ENCODE measurements at regions not wholly inside any gene's neighbourhood (a gene's known extent, or its start where the extent isn't known, plus 50 kb on each side); places are given as distances from the start of the nearest gene placed in this dataset.
"Not testable (repeated sequence)": the region's sequence is repeated elsewhere in the genome, so short reads cannot be mapped to it uniquely, and the experiment has no call there.

- Histone ChIP-seq H3K79me2 (ENCODE audit: control insufficient read depth, insufficient read depth, low read length, unreplicated experiment) (no peaks in the 10 kb centered on the region), H3K36me3 (ENCODE audit: insufficient read depth, low read length) (no peaks in the 10 kb centered on the region), H3K4me1 (ENCODE audit: control insufficient read depth, insufficient read depth, low read length, unreplicated experiment) (no peaks in the 10 kb centered on the region), H3K27ac (ENCODE audit: low read depth, low read length) (no peak overlapping the region), H2AFZ (ENCODE audit: low read length, unreplicated experiment) (no peak overlapping the region), H3K4me3 (ENCODE audit: low read depth, low read length) (no peak overlapping the region), H3K27me3 (ENCODE audit: insufficient read depth, low read length) (no peaks in the 10 kb centered on the region)
Measured at GRCh38 chr17:27083408-27084185, 210.3 kb upstream of the WSB1 start.

GRCh38 chr17:27085517-27085916 is 208.4 kb upstream of the WSB1 start:
- Histone ChIP-seq H3K36me3 (ENCODE audit: insufficient read depth, low read length) (no peaks in the 10 kb centered on the region), H3K27ac (ENCODE audit: low read depth, low read length) (no peak overlapping the region), H3K79me2 (ENCODE audit: control insufficient read depth, insufficient read depth, low read length, unreplicated experiment) (no peaks in the 10 kb centered on the region), H3K4me1 (ENCODE audit: control insufficient read depth, insufficient read depth, low read length, unreplicated experiment) (no peaks in the 10 kb centered on the region), H3K4me3 (ENCODE audit: low read depth, low read length) (no peak overlapping the region), H3K27me3 (ENCODE audit: insufficient read depth, low read length) (no peaks in the 10 kb centered on the region), H2AFZ (ENCODE audit: low read length, unreplicated experiment) (no peak overlapping the region)

GRCh38 chr17:27086526-27086925 is 207.4 kb upstream of the WSB1 start:
- no peaks in the 10 kb centered on the region for H3K79me2 ChIP-seq (ENCODE audit: control insufficient read depth, insufficient read depth, low read length, unreplicated experiment)
- no peaks in the 10 kb centered on the region for H3K4me1 ChIP-seq (ENCODE audit: control insufficient read depth, insufficient read depth, low read length, unreplicated experiment)
- H2AFZ ChIP-seq (ENCODE audit: low read length, unreplicated experiment), result no peak overlapping the region
- H3K36me3 ChIP-seq (ENCODE audit: insufficient read depth, low read length), result no peaks in the 10 kb centered on the region
- H3K27me3 ChIP-seq (ENCODE audit: insufficient read depth, low read length), result no peaks in the 10 kb centered on the region
- no peak overlapping the region for H3K27ac ChIP-seq (ENCODE audit: low read depth, low read length)
- no peak overlapping the region for H3K4me3 ChIP-seq (ENCODE audit: low read depth, low read length)

GRCh38 chr17:27087935-27088766 is 205.8 kb upstream of the WSB1 start:
- Histone ChIP-seq H3K79me2 (ENCODE audit: control insufficient read depth, insufficient read depth, low read length, unreplicated experiment) (no peaks in the 10 kb centered on the region), H3K27me3 (ENCODE audit: insufficient read depth, low read length) (no peaks in the 10 kb centered on the region), H3K4me1 (ENCODE audit: control insufficient read depth, insufficient read depth, low read length, unreplicated experiment) (no peaks in the 10 kb centered on the region), H2AFZ (ENCODE audit: low read length, unreplicated experiment) (no peak overlapping the region), H3K36me3 (ENCODE audit: insufficient read depth, low read length) (no peaks in the 10 kb centered on the region), H3K4me3 (ENCODE audit: low read depth, low read length) (no peak overlapping the region), H3K27ac (ENCODE audit: low read depth, low read length) (no peak overlapping the region)

GRCh38 chr17:27088767-27089078 is 205.2 kb upstream of the WSB1 start:
- Histone ChIP-seq H3K27me3 (ENCODE audit: insufficient read depth, low read length) (no peaks in the 10 kb centered on the region), H3K79me2 (ENCODE audit: control insufficient read depth, insufficient read depth, low read length, unreplicated experiment) (no peaks in the 10 kb centered on the region), H3K4me3 (ENCODE audit: low read depth, low read length) (no peak overlapping the region), H3K4me1 (ENCODE audit: control insufficient read depth, insufficient read depth, low read length, unreplicated experiment) (no peaks in the 10 kb centered on the region), H3K36me3 (ENCODE audit: insufficient read depth, low read length) (no peaks in the 10 kb centered on the region), H2AFZ (ENCODE audit: low read length, unreplicated experiment) (no peak overlapping the region), H3K27ac (ENCODE audit: low read depth, low read length) (no peak overlapping the region)

GRCh38 chr17:27089079-27089928 is 204.6 kb upstream of the WSB1 start:
- not testable (repeated sequence) for H3K27me3 ChIP-seq (ENCODE audit: insufficient read depth, low read length); H3K4me1 ChIP-seq (ENCODE audit: control insufficient read depth, insufficient read depth, low read length, unreplicated experiment); H2AFZ ChIP-seq (ENCODE audit: low read length, unreplicated experiment); H3K27ac ChIP-seq (ENCODE audit: low read depth, low read length); H3K79me2 ChIP-seq (ENCODE audit: control insufficient read depth, insufficient read depth, low read length, unreplicated experiment); H3K36me3 ChIP-seq (ENCODE audit: insufficient read depth, low read length); H3K4me3 ChIP-seq (ENCODE audit: low read depth, low read length)

- Histone ChIP-seq H3K79me2 (ENCODE audit: control insufficient read depth, insufficient read depth, low read length, unreplicated experiment) (no peaks in the 10 kb centered on the region), H2AFZ (ENCODE audit: low read length, unreplicated experiment) (no peak overlapping the region), H3K27ac (ENCODE audit: low read depth, low read length) (no peak overlapping the region), H3K4me3 (ENCODE audit: low read depth, low read length) (no peak overlapping the region), H3K27me3 (ENCODE audit: insufficient read depth, low read length) (no peaks in the 10 kb centered on the region), H3K4me1 (ENCODE audit: control insufficient read depth, insufficient read depth, low read length, unreplicated experiment) (no peaks in the 10 kb centered on the region), H3K36me3 (ENCODE audit: insufficient read depth, low read length) (no peaks in the 10 kb centered on the region)
Measured at GRCh38 chr17:27089929-27090247, 204.0 kb upstream of the WSB1 start.

GRCh38 chr17:27090450-27091042 is 203.4 kb upstream of the WSB1 start:
- H3K27me3 ChIP-seq (ENCODE audit: insufficient read depth, low read length); H3K27ac ChIP-seq (ENCODE audit: low read depth, low read length); H3K36me3 ChIP-seq (ENCODE audit: insufficient read depth, low read length); H2AFZ ChIP-seq (ENCODE audit: low read length, unreplicated experiment); H3K79me2 ChIP-seq (ENCODE audit: control insufficient read depth, insufficient read depth, low read length, unreplicated experiment); H3K4me1 ChIP-seq (ENCODE audit: control insufficient read depth, insufficient read depth, low read length, unreplicated experiment); H3K4me3 ChIP-seq (ENCODE audit: low read depth, low read length): not testable (repeated sequence)

- Histone ChIP-seq H3K27me3 (ENCODE audit: insufficient read depth, low read length) (0 out of 2 replicates have a peak, but pooled peaks cover 3% of the 10 kb centered on the region), H3K4me1 (ENCODE audit: control insufficient read depth, insufficient read depth, low read length, unreplicated experiment) (no peaks in the 10 kb centered on the region), H2AFZ (ENCODE audit: low read length, unreplicated experiment) (no peak overlapping the region), H3K79me2 (ENCODE audit: control insufficient read depth, insufficient read depth, low read length, unreplicated experiment) (no peaks in the 10 kb centered on the region), H3K4me3 (ENCODE audit: low read depth, low read length) (no peak overlapping the region), H3K27ac (ENCODE audit: low read depth, low read length) (no peak overlapping the region), H3K36me3 (ENCODE audit: insufficient read depth, low read length) (no peaks in the 10 kb centered on the region)
Measured at GRCh38 chr17:27091043-27091497, 202.8 kb upstream of the WSB1 start.

- not testable (repeated sequence) for H3K4me1 ChIP-seq (ENCODE audit: control insufficient read depth, insufficient read depth, low read length, unreplicated experiment); H3K36me3 ChIP-seq (ENCODE audit: insufficient read depth, low read length); H3K4me3 ChIP-seq (ENCODE audit: low read depth, low read length); H3K27me3 ChIP-seq (ENCODE audit: insufficient read depth, low read length); H3K27ac ChIP-seq (ENCODE audit: low read depth, low read length); H3K79me2 ChIP-seq (ENCODE audit: control insufficient read depth, insufficient read depth, low read length, unreplicated experiment); H2AFZ ChIP-seq (ENCODE audit: low read length, unreplicated experiment)
Measured at GRCh38 chr17:27094179-27094578, 199.7 kb upstream of the WSB1 start.

Data from ACC112 (cell line).